ENCODE measurements at regions not wholly inside any gene's neighbourhood (a gene's known extent, or its start where the extent isn't known, plus 50 kb on each side); places are given as distances from the start of the nearest gene placed in this dataset.
"Not testable (repeated sequence)": the region's sequence is repeated elsewhere in the genome, so short reads cannot be mapped to it uniquely, and the experiment has no call there.

DNA sequence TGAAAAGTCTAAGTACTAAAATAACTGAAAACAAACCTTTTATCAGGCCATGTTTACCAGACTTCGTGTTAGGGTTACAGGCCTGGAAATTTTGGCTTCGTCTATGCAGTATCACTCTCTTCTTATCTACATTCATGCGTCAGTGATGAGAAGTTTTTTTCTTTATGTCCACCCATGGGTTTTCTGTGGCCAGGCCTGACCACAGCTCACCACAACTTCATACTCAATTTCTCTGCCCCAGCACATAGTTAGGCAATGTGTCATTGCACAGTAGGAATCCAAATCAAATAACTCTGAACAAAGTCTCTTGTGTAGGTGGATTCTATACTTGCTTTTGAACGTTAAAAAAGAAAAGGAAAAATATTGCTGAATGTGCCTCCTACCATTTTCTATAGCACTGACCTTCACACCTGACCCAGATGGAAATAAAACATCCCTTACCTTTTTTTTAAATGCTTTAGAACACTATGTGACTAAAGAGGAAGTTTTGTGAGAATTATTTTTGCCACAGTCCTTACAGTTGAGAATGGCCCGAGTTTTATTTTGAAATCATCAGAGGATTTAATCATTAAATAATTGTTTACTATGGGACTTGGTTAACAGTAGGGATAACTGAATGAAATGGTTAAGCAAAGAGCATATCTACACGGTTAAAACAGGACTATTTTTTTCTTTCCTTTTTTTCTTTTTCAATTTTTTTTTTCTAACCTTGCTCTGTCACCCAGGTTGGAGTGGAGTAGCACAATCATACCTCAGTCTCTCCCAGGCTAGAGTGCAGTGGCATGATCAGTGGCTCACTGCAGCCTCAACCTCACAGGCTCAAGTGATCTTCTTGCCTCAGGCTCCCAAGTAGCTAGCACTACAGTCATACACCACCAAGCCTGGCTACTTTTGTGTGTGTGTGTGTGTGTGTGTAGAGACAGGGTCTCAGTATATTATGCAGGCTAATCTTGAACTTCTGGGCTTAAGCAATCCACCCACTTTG lies 1247.0 kb upstream of the ACO1 start:
- Histone ChIP-seq H3K36me3 (replicated peaks; ENCODE audit: control insufficient read depth, insufficient read depth, low read length) (no peaks in the 10 kb centered on the region), H3K4me3 (ENCODE audit: insufficient read depth, low read depth, low read length) (no peak overlapping the region), H3K27me3 (ENCODE audit: control insufficient read depth, insufficient read depth, low read length) (no peaks in the 10 kb centered on the region)
- DNase-seq = no peak

GRCh38 chr9:31140316-31140715 lies 1244.1 kb upstream of the ACO1 start:
- Histone ChIP-seq H3K27me3 (ENCODE audit: control insufficient read depth, insufficient read depth, low read length) (no peaks in the 10 kb centered on the region), H3K4me3 (ENCODE audit: insufficient read depth, low read depth, low read length) (no peak overlapping the region), H3K36me3 (replicated peaks; ENCODE audit: control insufficient read depth, insufficient read depth, low read length) (no peaks in the 10 kb centered on the region)
- DNase-seq = peak; percentile 5

DNA sequence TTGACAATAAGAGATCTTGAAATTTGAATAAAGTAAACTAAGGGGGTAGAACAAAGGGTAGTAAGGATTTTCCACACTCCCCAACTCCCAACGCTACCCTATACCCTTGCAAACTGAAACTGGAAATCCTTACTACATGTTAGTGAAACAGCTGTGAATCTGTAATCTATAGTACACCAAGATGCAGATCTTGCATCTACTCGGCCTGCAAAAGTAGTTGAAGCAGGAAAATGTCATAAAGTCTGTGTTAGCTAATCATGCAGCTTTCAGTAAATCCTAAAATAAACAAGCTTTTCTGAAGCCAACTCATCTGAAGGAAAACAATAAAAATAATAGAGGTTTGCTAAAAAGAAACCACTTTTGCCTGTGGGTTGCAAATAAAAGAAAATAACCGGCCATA lies 1242.0 kb upstream of the ACO1 start:
- H3K4me3 ChIP-seq (ENCODE audit: insufficient read depth, low read depth, low read length) = no peak overlapping the region
- DNase-seq = no peak
- no peaks in the 10 kb centered on the region for H3K36me3 ChIP-seq (replicated peaks; ENCODE audit: control insufficient read depth, insufficient read depth, low read length)
- no peaks in the 10 kb centered on the region for H3K27me3 ChIP-seq (ENCODE audit: control insufficient read depth, insufficient read depth, low read length)

- DNase-seq = no peak
- no peak overlapping the region for H3K4me3 ChIP-seq (ENCODE audit: insufficient read depth, low read depth, low read length)
- no peaks in the 10 kb centered on the region for H3K36me3 ChIP-seq (replicated peaks; ENCODE audit: control insufficient read depth, insufficient read depth, low read length)
- no peaks in the 10 kb centered on the region for H3K27me3 ChIP-seq (ENCODE audit: control insufficient read depth, insufficient read depth, low read length)
Measured at GRCh38 chr9:31144614-31145013, 1239.8 kb upstream of the ACO1 start.

DNA sequence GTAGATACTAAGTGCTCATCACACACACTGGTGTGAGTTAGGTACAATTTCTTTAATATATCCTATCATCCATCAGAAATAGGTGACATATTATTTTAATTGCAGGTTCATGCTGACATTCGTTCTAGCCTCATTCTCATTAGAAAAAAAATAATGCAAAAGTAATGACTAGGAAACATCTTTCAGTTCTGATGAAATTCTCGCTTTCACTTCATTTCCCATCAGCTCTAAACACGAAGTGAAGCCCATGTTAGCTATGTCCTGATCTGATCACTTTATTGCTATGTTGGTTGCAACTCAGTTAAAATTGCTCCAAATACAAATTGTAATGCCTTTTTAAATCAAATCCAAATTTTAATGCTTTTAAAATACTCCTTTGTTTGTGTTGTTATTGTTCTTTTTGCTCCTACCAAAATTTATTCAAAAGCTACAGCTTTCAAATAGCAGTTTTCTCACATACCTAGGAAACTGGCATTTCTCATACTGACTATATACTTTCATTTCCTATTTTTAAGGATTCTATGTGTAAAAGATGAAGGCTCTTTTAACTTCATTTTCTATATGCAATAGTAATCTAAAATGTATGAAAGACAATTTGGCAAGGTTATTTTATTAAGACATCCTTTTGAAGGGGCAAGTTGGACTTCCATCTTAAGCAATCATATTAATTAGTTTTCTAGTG lies 1237.8 kb upstream of the ACO1 start:
- DNase-seq = no peak
- H3K4me3 ChIP-seq (ENCODE audit: insufficient read depth, low read depth, low read length) = no peak overlapping the region
- H3K36me3 ChIP-seq (replicated peaks; ENCODE audit: control insufficient read depth, insufficient read depth, low read length) = no peaks in the 10 kb centered on the region
- no peaks in the 10 kb centered on the region for H3K27me3 ChIP-seq (ENCODE audit: control insufficient read depth, insufficient read depth, low read length)

DNA sequence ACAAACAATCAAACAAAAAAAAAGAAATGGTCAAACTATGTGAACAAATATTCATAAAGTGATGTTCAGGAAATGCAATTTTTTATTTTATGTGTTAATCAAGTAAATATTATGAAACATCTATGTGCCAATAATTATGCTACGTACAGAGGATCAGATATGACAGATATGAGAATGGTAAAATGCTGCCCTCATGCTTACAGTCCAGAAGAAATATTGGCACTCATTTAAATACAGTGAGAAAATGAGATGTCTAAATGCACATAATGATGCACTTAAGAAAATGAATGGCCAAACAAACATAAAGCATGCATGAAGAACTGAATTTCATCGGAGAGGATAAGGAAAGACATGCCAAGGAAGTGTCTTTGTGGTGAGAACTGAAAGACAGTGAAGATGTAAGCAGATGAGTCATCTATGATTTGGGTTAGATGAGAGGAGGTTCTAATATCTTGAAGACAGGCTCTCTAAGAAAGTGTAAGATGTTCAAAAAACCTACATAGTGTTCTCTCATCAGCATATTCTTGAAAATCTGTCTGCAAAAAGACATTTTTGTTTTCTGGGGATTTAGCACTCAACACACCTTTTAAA lies 1231.1 kb upstream of the ACO1 start:
- Histone ChIP-seq H3K4me3 (ENCODE audit: insufficient read depth, low read depth, low read length) (no peak overlapping the region), H3K36me3 (replicated peaks; ENCODE audit: control insufficient read depth, insufficient read depth, low read length) (no peaks in the 10 kb centered on the region), H3K27me3 (ENCODE audit: control insufficient read depth, insufficient read depth, low read length) (no peaks in the 10 kb centered on the region)
- DNase-seq = no peak

DNA sequence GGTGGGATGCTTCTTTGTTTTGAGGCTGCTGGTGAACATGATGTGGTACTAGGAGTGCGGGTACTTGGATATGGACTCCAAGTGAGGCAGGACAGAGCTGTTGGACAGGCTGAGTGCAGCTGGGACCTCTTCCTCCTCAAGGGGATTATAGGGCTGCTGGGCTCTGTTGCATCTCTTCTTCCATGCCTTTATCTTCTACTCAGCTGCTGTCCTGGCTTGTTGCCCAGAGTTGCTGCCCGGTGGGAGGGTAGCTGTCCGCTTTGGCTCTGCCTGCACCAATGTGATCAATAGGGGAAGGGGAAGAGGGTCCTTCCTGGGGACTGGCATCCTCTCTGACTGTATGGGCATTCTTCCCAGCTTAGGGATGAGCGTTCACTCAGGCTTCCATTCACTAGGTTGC lies 1217.9 kb upstream of the ACO1 start:
- Histone ChIP-seq H3K4me3 (ENCODE audit: insufficient read depth, low read depth, low read length) (no peak overlapping the region), H3K36me3 (replicated peaks; ENCODE audit: control insufficient read depth, insufficient read depth, low read length) (no peaks in the 10 kb centered on the region), H3K27me3 (ENCODE audit: control insufficient read depth, insufficient read depth, low read length) (no peaks in the 10 kb centered on the region)
- no peak for DNase-seq

GRCh38 chr9:31168161-31168560 lies 1216.3 kb upstream of the ACO1 start:
- no peaks in the 10 kb centered on the region for H3K36me3 ChIP-seq (replicated peaks; ENCODE audit: control insufficient read depth, insufficient read depth, low read length)

DNA sequence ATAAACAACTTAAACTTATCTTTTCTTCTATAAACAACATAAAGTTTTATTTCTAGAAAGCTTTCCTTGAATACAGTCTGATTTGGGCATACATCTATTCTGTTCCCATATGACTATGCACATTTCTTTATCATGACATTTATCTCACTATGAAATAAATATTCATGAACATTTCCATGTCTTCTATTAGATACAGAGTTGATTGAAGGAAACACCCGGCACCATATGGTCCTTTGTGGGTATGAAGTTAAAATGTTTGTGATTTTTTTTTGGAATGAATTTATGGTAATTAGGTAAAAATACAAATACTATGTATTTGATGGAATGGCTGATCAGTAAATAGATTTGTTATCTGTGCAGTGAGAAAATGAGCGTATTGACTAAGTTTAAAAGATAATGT lies 1209.8 kb upstream of the ACO1 start:
- Histone ChIP-seq H3K27me3 (ENCODE audit: control insufficient read depth, insufficient read depth, low read length) (no peaks in the 10 kb centered on the region), H3K36me3 (replicated peaks; ENCODE audit: control insufficient read depth, insufficient read depth, low read length) (no peaks in the 10 kb centered on the region), H3K4me3 (ENCODE audit: insufficient read depth, low read depth, low read length) (no peak overlapping the region)
- no peak for DNase-seq

More at GRCh38 chr9:31168161-31168560, 1216.3 kb upstream of the ACO1 start:
- H3K27me3 ChIP-seq (ENCODE audit: control insufficient read depth, insufficient read depth, low read length) = no peaks in the 10 kb centered on the region
- H3K4me3 ChIP-seq (ENCODE audit: insufficient read depth, low read depth, low read length) = no peak overlapping the region
- DNase-seq = no peak

DNA sequence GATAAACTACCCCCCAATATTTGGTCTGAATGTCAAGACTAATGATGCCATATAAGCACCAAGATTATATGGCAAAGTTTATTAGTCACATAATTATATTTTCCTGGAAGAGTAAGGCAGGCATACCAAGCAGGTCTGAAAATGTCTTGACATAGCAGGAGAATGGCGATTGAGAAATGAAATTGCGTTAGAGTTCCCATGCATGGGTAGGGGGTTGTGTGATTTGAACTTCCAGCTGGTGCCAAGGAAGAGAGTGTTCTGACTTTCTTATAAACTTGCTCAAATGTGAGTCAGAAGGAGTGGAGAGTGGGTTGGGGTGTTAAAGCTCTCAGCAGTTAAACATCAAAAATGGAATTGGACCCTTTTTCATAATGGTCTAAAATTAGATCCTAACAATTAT lies 1200.6 kb upstream of the ACO1 start:
- no peaks in the 10 kb centered on the region for H3K27me3 ChIP-seq (ENCODE audit: control insufficient read depth, insufficient read depth, low read length)
- no peak overlapping the region for H3K4me3 ChIP-seq (ENCODE audit: insufficient read depth, low read depth, low read length)
- no peak for DNase-seq
- no peaks in the 10 kb centered on the region for H3K36me3 ChIP-seq (replicated peaks; ENCODE audit: control insufficient read depth, insufficient read depth, low read length)

DNA sequence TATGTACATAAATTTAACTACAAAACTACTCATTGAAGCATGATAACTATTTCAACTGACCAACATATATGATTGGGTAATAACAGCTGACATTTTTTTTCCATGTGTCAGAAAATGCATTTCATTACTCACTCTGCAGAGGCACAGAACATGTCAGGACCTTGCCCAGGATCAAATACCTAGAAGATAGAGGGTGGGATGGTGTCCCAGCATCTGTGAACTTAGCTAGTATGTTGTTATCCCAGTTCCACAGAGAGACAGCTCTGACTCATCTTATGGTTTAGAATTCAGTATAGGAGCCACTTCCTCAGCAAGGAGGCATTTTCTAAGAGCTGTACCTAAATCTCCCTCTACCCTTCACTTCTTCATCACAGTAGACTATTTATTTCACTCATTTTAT lies 1198.6 kb upstream of the ACO1 start:
- H3K4me3 ChIP-seq (ENCODE audit: insufficient read depth, low read depth, low read length) = no peak overlapping the region
- H3K27me3 ChIP-seq (ENCODE audit: control insufficient read depth, insufficient read depth, low read length) = no peaks in the 10 kb centered on the region
- DNase-seq = no peak
- no peaks in the 10 kb centered on the region for H3K36me3 ChIP-seq (replicated peaks; ENCODE audit: control insufficient read depth, insufficient read depth, low read length)

- DNase-seq = no peak
- H3K36me3 ChIP-seq (replicated peaks; ENCODE audit: control insufficient read depth, insufficient read depth, low read length) = no peaks in the 10 kb centered on the region
- no peaks in the 10 kb centered on the region for H3K27me3 ChIP-seq (ENCODE audit: control insufficient read depth, insufficient read depth, low read length)
- no peak overlapping the region for H3K4me3 ChIP-seq (ENCODE audit: insufficient read depth, low read depth, low read length)
Measured at GRCh38 chr9:31188496-31188895, 1195.9 kb upstream of the ACO1 start.

GRCh38 chr9:31210978-31211570 lies 1173.4 kb upstream of the ACO1 start:
- Histone ChIP-seq H3K4me3 (ENCODE audit: insufficient read depth, low read depth, low read length) (no peak overlapping the region), H3K27me3 (ENCODE audit: control insufficient read depth, insufficient read depth, low read length) (no peaks in the 10 kb centered on the region)
- DNase-seq = no peak

GRCh38 chr9:31229976-31230375 lies 1154.5 kb upstream of the ACO1 start:
- H3K27me3 ChIP-seq (ENCODE audit: control insufficient read depth, insufficient read depth, low read length); H3K4me3 ChIP-seq (ENCODE audit: insufficient read depth, low read depth, low read length); H3K36me3 ChIP-seq (replicated peaks; ENCODE audit: control insufficient read depth, insufficient read depth, low read length); DNase-seq: not testable (repeated sequence)

More at GRCh38 chr9:31210978-31211570, 1173.4 kb upstream of the ACO1 start:
- H3K36me3 ChIP-seq (replicated peaks; ENCODE audit: control insufficient read depth, insufficient read depth, low read length) = no peaks in the 10 kb centered on the region
